B cell (primary cell): ENCODE measurements at regions not wholly inside any gene's neighbourhood (a gene's known extent, or its start where the extent isn't known, plus 50 kb on each side); places are given as distances from the start of the nearest gene placed in this dataset.

Source experiments
- ATAC-seq: fragments of 200-7000 bp; cut with Tn5 transposase; one replicate; pipeline ENCODE4 v1.10.0; 2021; ENCODE audit warnings: low read depth, mild to moderate bottlenecking, moderate number of reproducible peaks, moderate library complexity
- CTCF ChIA-PET: fragments of 350-600 bp; sonication (Branson Sonifier 250); formaldehyde crosslinking; loops from one replicate; lab custom pipeline; 2021; ENCODE audit warnings: antibody characterized with exemption, inconsistent platforms; lab: Charles Lee
- POLR2A ChIA-PET: fragments of 350-600 bp; sonication (Branson Sonifier 250); formaldehyde crosslinking; loops from one replicate; lab custom pipeline; 2021; ENCODE audit warnings: antibody characterized with exemption; lab: Charles Lee
- DNase-seq: peaks from one replicate; pipeline ENCODE4 v3.0.0; 2013
- H2AFZ ChIP-seq: 2 replicates; pipeline ENCODE4 v1.6.1; 2012; ENCODE audit warnings: mild to moderate bottlenecking, low read depth, low read length; ENCODE audit not compliant: insufficient read depth, poor library complexity, severe bottlenecking
- H3K27ac ChIP-seq, 2 donors: 1 replicate in 1 of 2; 2 replicates in 1 of 2; pipeline ENCODE4 v1.5.1; 2012 to 2013; ENCODE audit warnings: low read length in 2 of 2, mild to moderate bottlenecking in 2 of 2, moderate library complexity in 1 of 2
- H3K27me3 ChIP-seq, 4 experiments: fragments of 200-600 bp in 1 of 4; sonication (generic) in 1 of 4; replicated peaks in 1 of 4; 1 replicate in 2 of 4; 2 replicates in 2 of 4; pipeline versions ENCODE4 v1.6.1 to v1.7.0; 2013 to 2016; ENCODE audit warnings: low read length in 3 of 4, mild to moderate bottlenecking in 2 of 4, mixed read lengths in 1 of 4, moderate library complexity in 1 of 4; ENCODE audit not compliant: insufficient read depth in 4 of 4, control insufficient read depth in 3 of 4; ENCODE audit errors: control extremely low read depth in 1 of 4
- H3K36me3 ChIP-seq, 2 experiments: replicated peaks in 1 of 2; 1 replicate in 1 of 2; 2 replicates in 1 of 2; pipeline versions ENCODE4 v1.6.1 to v1.7.1; 2013; ENCODE audit warnings: low read length in 1 of 2; ENCODE audit not compliant: insufficient read depth in 2 of 2, control insufficient read depth in 1 of 2; ENCODE audit errors: control extremely low read depth in 1 of 2, extremely low read depth in 1 of 2
- H3K4me1 ChIP-seq, 2 donors: fragments of 200-600 bp in 1 of 2; sonication (generic) in 1 of 2; 1 replicate in 1 of 2; 2 replicates in 1 of 2; pipeline versions ENCODE4 v1.5.1 to v1.6.1; 2013 to 2017; ENCODE audit warnings: low read length in 2 of 2; ENCODE audit not compliant: control insufficient read depth in 2 of 2, insufficient read depth in 2 of 2
- H3K4me2 ChIP-seq: replicated peaks from 2 replicates; pipeline ENCODE3; 2012; ENCODE audit warnings: mild to moderate bottlenecking, low read depth, low read length; ENCODE audit not compliant: poor library complexity, severe bottlenecking
- H3K4me3 ChIP-seq, 5 experiments: fragments of 200-600 bp in 1 of 5; sonication (generic) in 1 of 5; 1 replicate in 3 of 5; 2 replicates in 2 of 5; pipeline versions ENCODE4 v1.5.1 to v1.7.0; 2011 to 2016; ENCODE audit warnings: low read length in 4 of 5, mild to moderate bottlenecking in 4 of 5, low read depth in 2 of 5, control low read depth in 1 of 5, moderate library complexity in 1 of 5; ENCODE audit not compliant: insufficient read depth in 1 of 5; ENCODE audit errors: control extremely low read depth in 1 of 5, extremely low read depth in 1 of 5
- H3K79me2 ChIP-seq: fragments of 200-600 bp; sonication (generic); one replicate; pipeline ENCODE4 v1.6.0; 2016; ENCODE audit warnings: low read length; ENCODE audit not compliant: control insufficient read depth, insufficient read depth
- H3K9ac ChIP-seq: fragments of 200-600 bp; sonication (generic); 2 replicates; pipeline ENCODE4 v1.6.1; 2017; ENCODE audit warnings: mild to moderate bottlenecking, low read length, moderate library complexity
- H3K9me3 ChIP-seq, 3 donors: one replicate each; pipeline versions ENCODE4 v1.6.1 to v1.7.1; 2013; ENCODE audit warnings: low read length in 2 of 3; ENCODE audit not compliant: control insufficient read depth in 2 of 3, insufficient read depth in 1 of 3; ENCODE audit errors: control extremely low read depth in 1 of 3
- H4K20me1 ChIP-seq: 2 replicates; pipeline ENCODE4 v1.6.0; 2012; ENCODE audit warnings: mild to moderate bottlenecking, low read length; ENCODE audit not compliant: insufficient read depth, control insufficient read depth, poor library complexity, severe bottlenecking
- H3K27ac Mint-ChIP-seq: one replicate; pipeline ENCODE4 v1.8.0; 2021; ENCODE audit warnings: mixed read lengths
- H3K27me3 Mint-ChIP-seq: one replicate; pipeline ENCODE4 v1.8.0; 2021; ENCODE audit warnings: mixed read lengths
- H3K4me1 Mint-ChIP-seq: one replicate; pipeline ENCODE4 v1.8.0; 2021; ENCODE audit warnings: mixed read lengths
- H3K4me3 Mint-ChIP-seq: one replicate; pipeline ENCODE4 v1.8.0; 2021; ENCODE audit warnings: mixed read lengths
- H3K9me3 Mint-ChIP-seq: one replicate; pipeline ENCODE4 v1.8.0; 2022; ENCODE audit warnings: mixed read lengths; ENCODE audit not compliant: insufficient read depth
- EZH2 ChIP-seq: IDR thresholded peaks from 2 replicates; pipeline ENCODE4 v1.6.1; 2012; ENCODE audit warnings: borderline replicate concordance, low read depth, mild to moderate bottlenecking, moderate library complexity, low read length; ENCODE audit not compliant: insufficient read depth, poor library complexity, severe bottlenecking
- WGBS: methylation state at CpG from one replicate; pipeline ENCODE4 v1.1.5; 2013; ENCODE audit warnings: missing lambda C conversion rate; ENCODE audit not compliant: insufficient coverage; 5-methylcytosine and 5-hydroxymethylcytosine counted together
- intact Hi-C: fragments of 100-400 bp; cut with micrococcal nuclease; formaldehyde crosslinking; loops from one replicate; pipeline ENCODE4 v1.10.0; 2022
- TF ChIP-seq, protein P1 (sequence below): fragments of 200-600 bp; IDR thresholded peaks from one replicate; pipeline ENCODE4 v1.8.0; 2022; ENCODE audit warnings: antibody characterized with exemption, mild to moderate bottlenecking

DNA sequence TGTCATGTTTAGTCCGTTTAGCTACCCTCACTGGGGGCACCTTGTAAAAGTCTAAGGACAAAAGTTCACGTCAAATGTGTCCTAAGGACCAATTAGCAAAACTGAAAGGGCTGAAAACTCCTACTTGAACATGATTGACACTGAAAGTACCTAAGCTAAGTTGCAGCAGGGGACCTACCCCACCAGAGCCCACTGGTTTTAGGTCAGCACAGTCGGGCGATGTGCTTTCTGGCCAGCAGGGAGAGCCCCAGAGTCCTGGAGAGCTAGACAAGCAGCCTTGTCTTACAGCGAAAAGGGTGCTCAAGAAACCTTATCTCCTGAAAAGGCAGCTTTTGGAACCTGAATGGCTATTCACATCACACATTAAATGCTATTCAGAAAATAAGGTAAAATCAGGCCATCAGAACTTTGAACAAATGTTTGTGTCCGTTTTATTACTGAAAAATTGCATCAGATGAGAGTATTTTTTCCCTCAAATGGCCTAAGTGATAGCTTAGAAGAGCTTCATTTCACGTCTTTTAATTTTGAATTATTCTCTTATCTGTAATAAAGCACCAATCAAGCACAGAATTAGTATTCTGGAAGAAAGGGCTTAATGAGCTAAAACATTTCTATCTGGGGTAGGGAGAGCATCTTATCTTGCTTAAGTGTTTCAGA lies 52.2 kb upstream of the MKI67 start:
- Histone ChIP-seq H4K20me1 (no peaks in the 10 kb centered on the region), H3K79me2 (no peaks in the 10 kb centered on the region), H3K9ac (no peak overlapping the region), H3K4me3 (no peak overlapping the region), H2AFZ (no peak overlapping the region), H3K4me2 (no peak overlapping the region), H3K27ac (no peak overlapping the region), H3K4me1 (peaks cover 11 to 12% of the 10 kb centered on the region in 2 donors), H3K36me3 (no peaks in the 10 kb centered on the region), H3K9me3 (peaks cover 1 to 22% (median 18%) of the 10 kb centered on the region in 3 donors), H3K27me3 (peaks cover 0 to 8% (median 0%) of the 10 kb centered on the region in 4 experiments)
- peak; percentile 30 for DNase-seq
- ChIA-PET POLR2A (no interaction called here), CTCF (interaction anchor here (1.2 to 1.7 kb wide), 3 partner anchors 9 to 100 kb away, joined by 4 to 5 read pairs (median 4); no protein-coding TSS in a partner anchor)
- peaks cover 18% of the 10 kb centered on the region for H3K27me3 Mint-ChIP-seq
- TF ChIP-seq, protein P1, sequence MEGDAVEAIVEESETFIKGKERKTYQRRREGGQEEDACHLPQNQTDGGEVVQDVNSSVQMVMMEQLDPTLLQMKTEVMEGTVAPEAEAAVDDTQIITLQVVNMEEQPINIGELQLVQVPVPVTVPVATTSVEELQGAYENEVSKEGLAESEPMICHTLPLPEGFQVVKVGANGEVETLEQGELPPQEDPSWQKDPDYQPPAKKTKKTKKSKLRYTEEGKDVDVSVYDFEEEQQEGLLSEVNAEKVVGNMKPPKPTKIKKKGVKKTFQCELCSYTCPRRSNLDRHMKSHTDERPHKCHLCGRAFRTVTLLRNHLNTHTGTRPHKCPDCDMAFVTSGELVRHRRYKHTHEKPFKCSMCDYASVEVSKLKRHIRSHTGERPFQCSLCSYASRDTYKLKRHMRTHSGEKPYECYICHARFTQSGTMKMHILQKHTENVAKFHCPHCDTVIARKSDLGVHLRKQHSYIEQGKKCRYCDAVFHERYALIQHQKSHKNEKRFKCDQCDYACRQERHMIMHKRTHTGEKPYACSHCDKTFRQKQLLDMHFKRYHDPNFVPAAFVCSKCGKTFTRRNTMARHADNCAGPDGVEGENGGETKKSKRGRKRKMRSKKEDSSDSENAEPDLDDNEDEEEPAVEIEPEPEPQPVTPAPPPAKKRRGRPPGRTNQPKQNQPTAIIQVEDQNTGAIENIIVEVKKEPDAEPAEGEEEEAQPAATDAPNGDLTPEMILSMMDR: no peak
- TF ChIP-seq EZH2: no peak
- H3K9me3 Mint-ChIP-seq: peaks cover 10% of the 10 kb centered on the region
- no peak overlapping the region for H3K27ac Mint-ChIP-seq
- H3K4me3 Mint-ChIP-seq: no peak overlapping the region
- H3K4me1 Mint-ChIP-seq: peaks cover 17% of the 10 kb centered on the region
- intact Hi-C loops: no loop called here
- 39% methylated on average over 5 of the region's 7 CpGs for WGBS
- peak; percentile 31 for ATAC-seq

DNA sequence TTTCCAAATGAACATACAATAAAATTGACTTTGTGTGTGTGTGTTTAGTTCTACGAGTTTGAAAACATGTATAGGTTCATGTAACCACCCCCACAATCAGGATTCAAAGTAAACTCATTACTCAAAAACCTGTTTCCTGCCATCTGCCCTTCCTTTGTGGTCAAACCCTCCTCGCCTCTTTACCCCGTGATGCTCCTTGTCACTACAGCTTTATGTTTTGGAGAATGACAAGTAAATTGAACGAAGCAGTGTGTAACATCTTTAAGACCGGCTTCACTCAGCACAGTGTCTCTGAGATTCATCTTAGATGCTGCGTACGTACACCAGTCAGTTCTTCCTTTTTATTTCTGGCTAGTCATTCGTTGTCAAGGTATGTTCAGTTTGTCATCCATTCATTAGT lies 54.6 kb upstream of the MKI67 start:
- Histone ChIP-seq H3K4me2 (peak overlapping the region; percentile 37), H3K27ac (no peak overlapping the region), H4K20me1 (no peaks in the 10 kb centered on the region), H3K36me3 (no peaks in the 10 kb centered on the region), H3K79me2 (no peaks in the 10 kb centered on the region), H3K9ac (peak overlapping the region; percentile 11), H3K4me3 (no peak overlapping the region), H3K4me1 (peaks cover 11 to 12% of the 10 kb centered on the region in 2 donors), H3K9me3 (peaks cover 1 to 10% (median 3%) of the 10 kb centered on the region in 3 donors), H2AFZ (no peak overlapping the region), H3K27me3 (peaks cover 0 to 5% (median under 1%) of the 10 kb centered on the region in 4 experiments)
- intact Hi-C loops: no loop called here
- WGBS: 7% methylated on average over 4 of the region's 8 CpGs
- TF ChIP-seq EZH2: no peak
- TF ChIP-seq, protein P1: no peak
- Mint-ChIP-seq H3K4me3 (peak overlapping the region; percentile 37), H3K27ac (no peak overlapping the region), H3K4me1 (peaks cover 17% of the 10 kb centered on the region), H3K27me3 (peaks cover 27% of the 10 kb centered on the region), H3K9me3 (peaks cover 4% of the 10 kb centered on the region)
- ATAC-seq (no peak), DNase-seq (peak; percentile 49)
- ChIA-PET CTCF (interaction anchor here (1.1 kb wide), 1 partner anchor 31 kb away, joined by 3 read pairs; no protein-coding TSS in a partner anchor), POLR2A (no interaction called here)
